ENCODE measurements at regions not wholly inside any gene's neighbourhood (a gene's known extent, or its start where the extent isn't known, plus 50 kb on each side); places are given as distances from the start of the nearest gene placed in this dataset.
"Not testable (repeated sequence)": the region's sequence is repeated elsewhere in the genome, so short reads cannot be mapped to it uniquely, and the experiment has no call there.

DNA sequence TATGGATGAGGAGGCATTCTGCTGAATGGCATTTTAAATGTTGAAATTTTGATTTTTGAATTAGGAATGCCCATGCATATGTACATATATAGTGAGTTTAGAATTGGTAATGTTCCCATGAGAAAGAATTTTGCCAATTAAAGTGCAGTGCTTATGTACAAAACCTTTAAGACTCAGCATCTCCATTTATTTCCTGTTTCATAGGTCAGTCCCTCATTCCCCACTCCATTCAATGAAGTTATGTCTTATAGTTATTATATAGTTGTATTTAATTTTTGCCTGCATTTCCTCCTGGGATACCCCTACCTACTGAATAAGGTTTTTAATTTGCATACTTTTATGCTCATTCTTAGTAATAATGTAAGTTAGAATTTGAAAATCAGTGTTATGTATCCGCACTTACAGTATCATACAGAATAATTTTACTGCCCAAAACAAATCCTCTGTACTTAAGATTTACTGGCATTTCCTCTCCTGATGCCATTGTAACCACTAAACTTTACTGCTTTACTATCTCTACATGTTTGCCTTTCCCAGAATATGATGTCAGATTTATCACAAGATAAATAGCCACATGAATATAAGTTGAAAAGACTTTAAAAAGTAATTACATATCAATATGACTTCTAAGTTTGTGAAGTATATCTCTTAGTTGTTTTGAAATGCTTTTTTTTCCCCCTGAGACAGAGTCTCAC is 389.1 kb upstream of the NDN start:
- H3K4me1 ChIP-seq (ENCODE audit: low read depth), result no peaks in the 10 kb centered on the region
- no peaks in the 10 kb centered on the region for H3K36me3 ChIP-seq
- TF ChIP-seq CTCF (IDR thresholded peaks at IDR 0.05; ENCODE audit: low read depth, low read length), result no peak
- no peaks in the 10 kb centered on the region for H3K9me3 ChIP-seq (ENCODE audit: low read depth)
- H3K27me3 ChIP-seq, result no peaks in the 10 kb centered on the region
- no peak overlapping the region for H3K27ac ChIP-seq
- DNase-seq (ENCODE audit: low read depth in 1 of 2, low spot score in 1 of 2), result no peak
- H3K4me3 ChIP-seq, result no peak overlapping the region

DNA sequence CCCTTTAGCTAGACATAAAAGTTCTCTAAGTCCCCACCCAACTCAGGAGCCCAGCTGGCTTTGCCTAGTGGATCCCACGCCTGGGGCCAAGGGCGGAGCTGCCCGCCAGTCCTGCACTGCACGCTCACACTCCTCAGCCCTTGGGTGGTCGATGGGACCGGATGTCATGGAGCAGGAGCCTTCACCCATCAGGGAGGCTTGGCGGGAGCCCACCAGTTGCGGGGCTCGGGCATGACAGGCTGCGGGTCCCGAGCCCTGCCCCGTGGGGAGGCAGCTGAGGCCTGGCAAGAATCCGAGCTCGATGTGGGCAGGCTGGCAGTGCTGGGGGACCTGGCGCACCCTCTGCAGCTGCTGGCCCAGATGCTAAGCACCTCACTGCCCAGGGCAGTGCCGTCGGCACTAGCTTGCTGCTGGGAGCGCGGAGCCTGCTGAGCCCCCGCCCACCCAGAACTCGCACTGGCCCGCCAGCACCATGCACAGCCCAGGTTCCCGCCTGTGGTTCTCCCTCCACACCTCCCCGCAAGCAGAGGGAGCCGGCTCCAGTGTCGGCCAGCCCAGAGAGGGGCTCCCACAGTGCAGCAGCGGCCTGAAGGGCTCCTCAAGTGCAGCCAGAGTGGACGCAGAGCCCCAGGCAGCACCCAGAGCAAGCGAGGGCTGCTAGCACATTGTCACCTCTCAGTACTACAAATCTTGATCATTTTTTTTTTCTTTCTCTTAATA is 391.4 kb upstream of the NDN start:
- H3K4me1 ChIP-seq (ENCODE audit: low read depth), result no peaks in the 10 kb centered on the region
- no peak overlapping the region for H3K27ac ChIP-seq
- no peak for DNase-seq (ENCODE audit: low read depth in 1 of 2, low spot score in 1 of 2)
- H3K9me3 ChIP-seq (ENCODE audit: low read depth), result no peaks in the 10 kb centered on the region
- H3K36me3 ChIP-seq, result no peaks in the 10 kb centered on the region
- H3K27me3 ChIP-seq, result no peaks in the 10 kb centered on the region
- TF ChIP-seq CTCF (IDR thresholded peaks at IDR 0.05; ENCODE audit: low read depth, low read length), result no peak
- no peak overlapping the region for H3K4me3 ChIP-seq

GRCh38 chr15:24088941-24089340 is 401.8 kb upstream of the NDN start:
- not testable (repeated sequence) for DNase-seq (ENCODE audit: low read depth in 1 of 2, low spot score in 1 of 2); H3K4me3 ChIP-seq; H3K4me1 ChIP-seq (ENCODE audit: low read depth)

GRCh38 chr15:24101503-24101902 is 414.4 kb upstream of the NDN start:
- not testable (repeated sequence) for H3K27me3 ChIP-seq; H3K27ac ChIP-seq; H3K4me1 ChIP-seq (ENCODE audit: low read depth); H3K36me3 ChIP-seq; H3K9me3 ChIP-seq (ENCODE audit: low read depth); H3K4me3 ChIP-seq
- peak in 1 of 2 donors; percentile 0 for DNase-seq (ENCODE audit: low read depth in 1 of 2, low spot score in 1 of 2)

More at GRCh38 chr15:24088941-24089340, 401.8 kb upstream of the NDN start:
- not testable (repeated sequence) for H3K27me3 ChIP-seq; H3K27ac ChIP-seq; H3K9me3 ChIP-seq (ENCODE audit: low read depth); H3K36me3 ChIP-seq

GRCh38 chr15:24107524-24107923 is 420.4 kb upstream of the NDN start:
- not testable (repeated sequence) for H3K4me1 ChIP-seq (ENCODE audit: low read depth); H3K9me3 ChIP-seq (ENCODE audit: low read depth); DNase-seq (ENCODE audit: low read depth in 1 of 2, low spot score in 1 of 2); H3K27ac ChIP-seq; H3K27me3 ChIP-seq; H3K36me3 ChIP-seq; H3K4me3 ChIP-seq

- DNase-seq (ENCODE audit: low read depth in 1 of 2, low spot score in 1 of 2); H3K4me1 ChIP-seq (ENCODE audit: low read depth); H3K9me3 ChIP-seq (ENCODE audit: low read depth): not testable (repeated sequence)
Observed at GRCh38 chr15:24107948-24108347, 420.8 kb upstream of the NDN start.

DNA sequence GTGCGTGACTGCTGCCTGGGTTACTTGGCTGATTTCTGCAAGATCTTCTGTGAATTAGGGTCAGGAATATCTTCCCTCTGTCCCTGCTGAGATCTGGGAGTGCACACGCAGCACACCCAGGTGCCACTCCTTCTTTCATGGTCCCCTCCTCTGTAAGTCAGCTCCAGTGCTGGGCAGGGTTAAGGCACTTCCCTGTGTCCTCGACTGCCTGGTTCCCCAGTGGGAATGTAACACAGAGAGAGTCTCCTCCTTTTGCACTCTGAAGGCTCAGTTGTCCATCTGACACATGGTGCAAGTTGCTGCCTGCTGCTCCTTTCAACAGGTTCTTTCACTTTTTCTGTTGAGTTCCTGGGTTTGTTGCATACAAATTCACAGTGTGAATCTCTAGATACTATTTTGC is 421.2 kb upstream of the NDN start:
- not testable (repeated sequence) for H3K4me3 ChIP-seq; H3K36me3 ChIP-seq; H3K4me1 ChIP-seq (ENCODE audit: low read depth); DNase-seq (ENCODE audit: low read depth in 1 of 2, low spot score in 1 of 2); H3K27me3 ChIP-seq; H3K9me3 ChIP-seq (ENCODE audit: low read depth); H3K27ac ChIP-seq

More at GRCh38 chr15:24107948-24108347, 420.8 kb upstream of the NDN start:
- H3K4me3 ChIP-seq, H3K27me3 ChIP-seq, H3K27ac ChIP-seq, H3K36me3 ChIP-seq: not testable (repeated sequence)

DNA sequence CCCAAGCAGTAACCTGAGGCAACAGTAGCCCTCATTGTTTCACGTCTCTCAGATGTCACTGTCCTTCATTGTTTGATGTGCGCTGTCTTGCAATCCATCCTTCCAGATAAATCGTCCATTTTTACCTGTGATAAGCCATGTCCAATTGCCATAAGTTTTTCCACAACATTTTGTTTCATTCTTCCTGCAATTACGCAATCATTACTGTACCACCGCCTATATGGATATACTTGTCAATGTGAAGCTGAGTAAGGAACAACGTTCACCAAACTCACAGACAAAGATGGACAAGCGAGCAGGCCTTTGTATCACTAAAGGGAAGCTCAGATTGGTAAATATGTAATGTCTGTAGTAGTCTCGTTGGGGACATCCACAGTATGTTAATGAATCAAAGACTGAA is 452.5 kb upstream of the NDN start:
- H3K4me3 ChIP-seq; H3K9me3 ChIP-seq (ENCODE audit: low read depth); H3K27ac ChIP-seq; H3K27me3 ChIP-seq; H3K36me3 ChIP-seq; DNase-seq (ENCODE audit: low read depth in 1 of 2, low spot score in 1 of 2); H3K4me1 ChIP-seq (ENCODE audit: low read depth): not testable (repeated sequence)

GRCh38 chr15:24145070-24145469 is 458.0 kb upstream of the NDN start:
- not testable (repeated sequence) for H3K27ac ChIP-seq; H3K4me3 ChIP-seq; H3K36me3 ChIP-seq; H3K27me3 ChIP-seq; H3K9me3 ChIP-seq (ENCODE audit: low read depth); DNase-seq (ENCODE audit: low read depth in 1 of 2, low spot score in 1 of 2); H3K4me1 ChIP-seq (ENCODE audit: low read depth)
